ENCODE measurements at regions not wholly inside any gene's neighbourhood (a gene's known extent, or its start where the extent isn't known, plus 50 kb on each side); places are given as distances from the start of the nearest gene placed in this dataset.
"Not testable (repeated sequence)": the region's sequence is repeated elsewhere in the genome, so short reads cannot be mapped to it uniquely, and the experiment has no call there.

DNA sequence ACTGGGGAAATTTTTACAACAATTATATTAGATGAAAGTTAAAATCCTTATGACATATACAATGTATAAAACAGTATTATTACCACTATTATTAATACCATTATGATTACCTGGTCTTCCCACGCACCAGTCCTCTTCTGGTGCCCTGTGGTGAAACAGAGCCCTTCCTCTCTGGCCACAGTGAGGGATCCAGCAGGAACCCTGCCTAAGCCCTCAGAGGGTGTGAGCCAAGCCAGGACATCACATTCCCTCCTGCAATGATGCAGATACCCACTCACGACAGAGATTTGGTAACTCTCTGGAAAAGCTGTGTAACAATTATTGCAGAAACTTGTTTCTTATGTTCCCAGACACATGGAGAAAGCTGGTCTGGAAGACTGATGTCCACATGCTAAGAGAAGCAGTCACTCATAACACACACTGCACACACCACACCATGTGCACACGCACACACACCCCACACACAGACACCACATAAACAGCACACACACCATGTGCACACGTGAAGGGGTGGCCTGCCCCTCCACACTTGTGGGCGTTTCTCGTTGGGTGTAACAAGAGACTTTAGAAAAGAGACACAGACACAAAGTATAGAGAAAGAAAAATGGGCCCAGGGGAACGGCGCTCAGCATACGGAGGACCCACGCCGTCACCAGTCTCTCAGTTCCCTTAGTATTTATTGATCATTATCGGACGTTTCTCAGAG is 1373.8 kb upstream of the DEFB115 start:
- TF ChIP-seq, protein P1, sequence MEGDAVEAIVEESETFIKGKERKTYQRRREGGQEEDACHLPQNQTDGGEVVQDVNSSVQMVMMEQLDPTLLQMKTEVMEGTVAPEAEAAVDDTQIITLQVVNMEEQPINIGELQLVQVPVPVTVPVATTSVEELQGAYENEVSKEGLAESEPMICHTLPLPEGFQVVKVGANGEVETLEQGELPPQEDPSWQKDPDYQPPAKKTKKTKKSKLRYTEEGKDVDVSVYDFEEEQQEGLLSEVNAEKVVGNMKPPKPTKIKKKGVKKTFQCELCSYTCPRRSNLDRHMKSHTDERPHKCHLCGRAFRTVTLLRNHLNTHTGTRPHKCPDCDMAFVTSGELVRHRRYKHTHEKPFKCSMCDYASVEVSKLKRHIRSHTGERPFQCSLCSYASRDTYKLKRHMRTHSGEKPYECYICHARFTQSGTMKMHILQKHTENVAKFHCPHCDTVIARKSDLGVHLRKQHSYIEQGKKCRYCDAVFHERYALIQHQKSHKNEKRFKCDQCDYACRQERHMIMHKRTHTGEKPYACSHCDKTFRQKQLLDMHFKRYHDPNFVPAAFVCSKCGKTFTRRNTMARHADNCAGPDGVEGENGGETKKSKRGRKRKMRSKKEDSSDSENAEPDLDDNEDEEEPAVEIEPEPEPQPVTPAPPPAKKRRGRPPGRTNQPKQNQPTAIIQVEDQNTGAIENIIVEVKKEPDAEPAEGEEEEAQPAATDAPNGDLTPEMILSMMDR (IDR thresholded peaks at IDR 0.05): not testable (repeated sequence)
- not testable (repeated sequence) for TF ChIP-seq POLR2AphosphoS5, TCF7L2 (IDR thresholded peaks at IDR 0.05; ENCODE audit: low read depth, low read length)

Measured in Panc1 (cell line).